ENCODE measurements at regions not wholly inside any gene's neighbourhood (a gene's known extent, or its start where the extent isn't known, plus 50 kb on each side); places are given as distances from the start of the nearest gene placed in this dataset.

- Histone ChIP-seq H3K4ac (ENCODE audit: low read depth, low read length) (no peak overlapping the region), H3K9me3 (ENCODE audit: control insufficient read depth, low read depth, low read length) (no peaks in the 10 kb centered on the region), H2AK5ac (ENCODE audit: insufficient read length, low read length) (no peak overlapping the region), H4K8ac (replicated peaks; ENCODE audit: insufficient read length, low read depth, low read length) (no peak overlapping the region), H2BK5ac (ENCODE audit: insufficient read length, low read length) (no peak overlapping the region), H2BK15ac (ENCODE audit: low read depth, low read length) (no peak overlapping the region), H3K23me2 (ENCODE audit: insufficient read length, low read depth, low read length, poor library complexity, severe bottlenecking) (no peaks in the 10 kb centered on the region), H3K9ac (ENCODE audit: extremely low read depth, insufficient read length, low read length) (no peak overlapping the region), H3K14ac (ENCODE audit: insufficient read depth, low read length) (no peak overlapping the region), H2BK120ac (ENCODE audit: low read depth, low read length, poor library complexity, severe bottlenecking) (no peak overlapping the region), H4K5ac (ENCODE audit: insufficient read length, low read depth, low read length) (no peak overlapping the region), H4K20me1 (ENCODE audit: control insufficient read depth, insufficient read depth, insufficient read length) (no peaks in the 10 kb centered on the region), H2AFZ (ENCODE audit: low read length) (no peak overlapping the region), H3K27me3 (ENCODE audit: insufficient read depth, low read length) (no peaks in the 10 kb centered on the region; the same call in 1 of the 2 replicates), H3T11ph (ENCODE audit: low read length) (no peak overlapping the region), H2BK20ac (ENCODE audit: low read depth, low read length, poor library complexity, severe bottlenecking) (no peak overlapping the region), H2BK12ac (ENCODE audit: insufficient read length, low read depth, low read length) (no peak overlapping the region), H3K27ac (ENCODE audit: insufficient read length, low read depth, low read length) (no peak overlapping the region), H4K91ac (ENCODE audit: insufficient read length, low read depth, low read length) (no peak overlapping the region), H3K79me1 (ENCODE audit: insufficient read depth, low read depth, low read length, poor library complexity, severe bottlenecking) (no peaks in the 10 kb centered on the region), H3K4me2 (ENCODE audit: insufficient read depth, insufficient read length, low read length) (no peak overlapping the region), H3K23ac (ENCODE audit: insufficient read length, low read depth, low read length) (no peak overlapping the region), H3K56ac (ENCODE audit: insufficient read length, low read depth, low read length) (no peak overlapping the region), H3K79me2 (ENCODE audit: insufficient read depth, low read length) (no peaks in the 10 kb centered on the region), H3K4me1 (ENCODE audit: insufficient read depth, low read length) (no peaks in the 10 kb centered on the region), H3K18ac (ENCODE audit: insufficient read length, low read depth, low read length) (no peak overlapping the region)
- TF ChIP-seq, protein P1, sequence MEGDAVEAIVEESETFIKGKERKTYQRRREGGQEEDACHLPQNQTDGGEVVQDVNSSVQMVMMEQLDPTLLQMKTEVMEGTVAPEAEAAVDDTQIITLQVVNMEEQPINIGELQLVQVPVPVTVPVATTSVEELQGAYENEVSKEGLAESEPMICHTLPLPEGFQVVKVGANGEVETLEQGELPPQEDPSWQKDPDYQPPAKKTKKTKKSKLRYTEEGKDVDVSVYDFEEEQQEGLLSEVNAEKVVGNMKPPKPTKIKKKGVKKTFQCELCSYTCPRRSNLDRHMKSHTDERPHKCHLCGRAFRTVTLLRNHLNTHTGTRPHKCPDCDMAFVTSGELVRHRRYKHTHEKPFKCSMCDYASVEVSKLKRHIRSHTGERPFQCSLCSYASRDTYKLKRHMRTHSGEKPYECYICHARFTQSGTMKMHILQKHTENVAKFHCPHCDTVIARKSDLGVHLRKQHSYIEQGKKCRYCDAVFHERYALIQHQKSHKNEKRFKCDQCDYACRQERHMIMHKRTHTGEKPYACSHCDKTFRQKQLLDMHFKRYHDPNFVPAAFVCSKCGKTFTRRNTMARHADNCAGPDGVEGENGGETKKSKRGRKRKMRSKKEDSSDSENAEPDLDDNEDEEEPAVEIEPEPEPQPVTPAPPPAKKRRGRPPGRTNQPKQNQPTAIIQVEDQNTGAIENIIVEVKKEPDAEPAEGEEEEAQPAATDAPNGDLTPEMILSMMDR (conservative IDR thresholded peaks at IDR 0.05) = peak; percentile 49; the same call in 2 of the 3 replicates
- Mint-ChIP-seq H3K9me3 (no peaks in the 10 kb centered on the region), H3K27ac (no peak overlapping the region; a peak in 1 of 7 replicates), H3K36me3 (ENCODE audit: insufficient read depth in 1 of 3, low read depth in 3 of 3) (no peaks in the 10 kb centered on the region), H3K4me1 (peaks cover 26 to 31% of the 10 kb centered on the region in 2 experiments), H3K4me3 (no peak overlapping the region), H3K27me3 (ENCODE audit: low read depth) (peaks cover 58% of the 10 kb centered on the region)
- no peak for DNase-seq
- WGBS (ENCODE audit: extremely low coverage, insufficient read length, low lambda C conversion rate) = no CpG with 5 or more reads among the region's 9 CpGs
Observed at GRCh38 chr6:41451039-41451438, 95.1 kb upstream of the FOXP4 start.
